ENCODE measurements at regions not wholly inside any gene's neighbourhood (a gene's known extent, or its start where the extent isn't known, plus 50 kb on each side); places are given as distances from the start of the nearest gene placed in this dataset.

DNA sequence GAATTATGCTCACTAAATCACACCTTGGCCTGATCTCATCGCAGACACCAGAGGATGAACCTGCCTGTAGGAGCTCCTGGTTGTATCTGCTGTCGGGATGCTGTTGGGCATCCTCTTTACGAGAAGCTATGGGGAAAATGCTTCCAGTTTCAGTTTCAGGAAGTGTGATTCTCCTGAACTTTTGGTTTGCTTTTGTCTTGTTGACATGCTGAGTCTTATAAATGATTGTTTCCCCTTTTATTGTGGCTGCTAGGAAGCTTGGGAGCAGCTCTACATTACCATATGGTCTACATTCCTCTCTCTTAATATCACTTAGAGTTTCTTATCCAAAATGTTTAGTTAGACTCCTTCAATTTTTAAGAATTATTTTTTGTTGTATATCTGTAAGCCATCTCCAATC is 227.5 kb downstream of the MTX2 start:
- TF ChIP-seq, protein P1, sequence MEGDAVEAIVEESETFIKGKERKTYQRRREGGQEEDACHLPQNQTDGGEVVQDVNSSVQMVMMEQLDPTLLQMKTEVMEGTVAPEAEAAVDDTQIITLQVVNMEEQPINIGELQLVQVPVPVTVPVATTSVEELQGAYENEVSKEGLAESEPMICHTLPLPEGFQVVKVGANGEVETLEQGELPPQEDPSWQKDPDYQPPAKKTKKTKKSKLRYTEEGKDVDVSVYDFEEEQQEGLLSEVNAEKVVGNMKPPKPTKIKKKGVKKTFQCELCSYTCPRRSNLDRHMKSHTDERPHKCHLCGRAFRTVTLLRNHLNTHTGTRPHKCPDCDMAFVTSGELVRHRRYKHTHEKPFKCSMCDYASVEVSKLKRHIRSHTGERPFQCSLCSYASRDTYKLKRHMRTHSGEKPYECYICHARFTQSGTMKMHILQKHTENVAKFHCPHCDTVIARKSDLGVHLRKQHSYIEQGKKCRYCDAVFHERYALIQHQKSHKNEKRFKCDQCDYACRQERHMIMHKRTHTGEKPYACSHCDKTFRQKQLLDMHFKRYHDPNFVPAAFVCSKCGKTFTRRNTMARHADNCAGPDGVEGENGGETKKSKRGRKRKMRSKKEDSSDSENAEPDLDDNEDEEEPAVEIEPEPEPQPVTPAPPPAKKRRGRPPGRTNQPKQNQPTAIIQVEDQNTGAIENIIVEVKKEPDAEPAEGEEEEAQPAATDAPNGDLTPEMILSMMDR (conservative IDR thresholded peaks at IDR 0.05; ENCODE audit: low read length), result no peak
- no peak for TF ChIP-seq EZH2phosphoT487 (IDR thresholded peaks at IDR 0.05; ENCODE audit: borderline replicate concordance, low read depth, low read length)
